ENCODE measurements at regions not wholly inside any gene's neighbourhood (a gene's known extent, or its start where the extent isn't known, plus 50 kb on each side); places are given as distances from the start of the nearest gene placed in this dataset.
"Not testable (repeated sequence)": the region's sequence is repeated elsewhere in the genome, so short reads cannot be mapped to it uniquely, and the experiment has no call there.

DNA sequence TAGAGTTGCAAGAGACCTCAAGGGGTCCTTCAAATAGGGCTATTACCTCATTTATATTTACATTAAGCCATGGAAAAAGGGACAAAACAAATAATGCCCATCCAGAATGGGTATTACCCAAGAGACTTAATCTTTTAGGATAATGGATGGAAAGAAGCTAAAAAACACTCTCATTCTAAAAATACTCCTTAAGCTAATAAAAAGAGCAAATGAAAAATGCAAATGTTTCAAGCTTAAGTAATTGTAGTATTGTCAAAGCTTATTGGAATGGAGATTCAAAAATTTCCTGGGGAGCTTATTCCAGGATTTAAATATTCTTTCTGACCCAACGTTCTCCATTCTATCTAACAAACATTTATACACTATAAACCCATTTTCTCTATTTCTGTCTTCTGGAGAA is 107.8 kb upstream of the SPIN4 start:
- no peak for DNase-seq

DNA sequence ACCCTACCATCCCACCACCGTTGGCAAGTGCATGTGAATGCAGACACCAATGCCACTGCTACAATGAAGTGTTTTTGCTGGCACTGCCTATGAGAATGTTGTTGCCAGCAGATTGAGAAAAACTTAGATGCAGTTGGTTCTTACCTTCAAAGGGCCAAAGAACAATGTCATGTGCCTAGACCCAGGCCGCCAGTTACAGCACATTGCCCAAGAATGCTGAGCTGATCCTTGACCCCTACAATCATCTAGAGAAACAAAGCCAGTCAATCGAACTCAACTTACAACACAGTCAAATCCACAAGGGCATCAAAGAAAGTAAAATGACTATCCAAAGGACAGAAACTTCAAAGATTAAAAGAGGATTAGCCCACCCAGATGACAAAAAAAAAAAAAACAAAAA is 102.4 kb upstream of the SPIN4 start:
- no peak for DNase-seq

DNA sequence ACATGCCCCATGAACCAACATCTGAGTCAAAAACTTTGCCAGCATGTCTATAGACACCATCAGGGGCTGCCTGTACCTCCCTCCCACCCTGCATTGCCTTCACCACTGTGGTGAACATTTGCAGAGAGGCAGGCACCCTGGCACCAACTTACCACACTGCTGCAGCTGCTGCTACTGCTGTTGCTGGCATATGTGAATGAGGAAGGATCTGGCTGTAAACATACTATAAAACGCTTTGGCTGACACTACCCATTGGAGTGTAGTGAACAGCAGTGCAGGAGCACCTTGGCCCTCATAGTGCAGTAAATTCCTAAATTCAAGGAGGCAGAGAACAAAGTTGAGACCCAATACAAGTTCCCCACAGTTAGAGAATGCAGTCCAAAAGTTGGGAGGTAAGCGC is 90.6 kb upstream of the SPIN4 start:
- DNase-seq = no peak

DNA sequence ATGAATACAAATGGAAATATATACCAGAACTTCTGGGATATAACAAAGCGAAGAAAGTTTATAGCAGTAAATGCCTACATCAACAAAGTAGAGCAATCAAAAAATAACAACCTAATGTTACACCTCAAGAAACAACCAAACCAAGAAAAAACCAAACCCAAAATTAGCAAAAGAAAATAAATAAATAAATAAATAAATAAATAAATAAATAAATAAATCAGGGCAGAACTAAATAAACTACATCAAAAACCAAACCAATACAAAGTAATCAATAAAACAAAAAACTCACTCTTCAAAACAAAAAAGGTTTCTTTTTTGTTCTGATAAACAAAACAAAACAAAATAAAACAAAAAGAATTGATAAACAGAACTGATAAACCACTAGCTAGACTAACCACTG is 88.4 kb upstream of the SPIN4 start:
- DNase-seq = no peak

DNA sequence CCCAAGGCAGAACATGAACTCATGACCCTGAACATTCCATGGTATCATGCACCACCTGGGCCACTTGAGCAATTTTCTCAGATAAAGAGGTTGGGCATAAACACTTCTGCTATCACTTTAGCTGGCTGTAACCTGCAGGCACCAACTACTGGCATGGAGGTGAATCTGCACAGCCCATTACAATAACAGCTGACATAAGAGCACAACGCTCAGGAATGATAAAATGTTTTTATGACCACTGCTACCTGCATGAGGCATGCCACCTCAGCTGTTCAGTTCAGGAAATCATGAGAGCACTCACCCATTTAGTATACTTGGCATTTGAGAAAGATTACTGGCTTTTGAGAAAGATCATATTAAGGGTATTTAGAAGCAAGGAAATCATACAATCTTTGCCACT is 85.7 kb upstream of the SPIN4 start:
- no peak for DNase-seq

DNA sequence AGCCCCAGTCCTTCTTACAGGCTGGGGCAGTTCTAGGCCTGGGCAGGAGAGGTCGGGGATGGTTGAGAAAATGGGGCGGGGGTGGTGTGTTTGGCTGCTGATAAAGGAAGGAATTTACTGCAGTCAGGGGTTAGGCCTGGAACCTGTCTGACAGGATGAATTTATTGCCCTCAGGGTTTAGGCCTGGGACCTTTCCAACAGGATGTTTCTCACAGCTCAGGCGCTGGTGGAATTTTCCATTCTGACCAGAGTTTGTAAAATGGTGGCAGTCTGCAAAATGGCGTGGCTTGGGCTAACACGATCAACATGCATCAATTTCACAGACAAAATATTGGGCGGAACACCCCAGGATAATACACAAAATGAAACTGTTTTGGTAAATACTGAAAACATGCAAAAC is 83.5 kb upstream of the SPIN4 start:
- DNase-seq = no peak

DNA sequence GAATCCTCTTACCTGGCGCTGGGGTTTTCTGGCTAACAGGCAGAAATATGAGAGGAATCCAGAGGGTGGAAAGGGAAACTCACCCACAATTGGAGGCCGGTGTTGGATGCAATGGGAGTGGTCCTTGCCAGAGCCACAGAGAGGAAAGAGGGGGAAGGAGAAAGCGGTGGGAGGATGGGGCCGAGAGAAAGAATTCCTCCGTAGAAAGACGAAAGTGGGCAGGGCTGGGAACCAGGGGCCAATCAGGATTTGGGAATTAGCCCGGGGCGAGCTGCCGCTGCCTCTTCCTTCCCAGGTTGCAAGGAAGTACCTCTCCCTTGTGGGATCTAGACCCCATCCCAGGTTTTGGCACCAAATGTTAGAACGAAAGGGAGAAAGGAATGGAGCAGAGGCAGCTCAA is 83.1 kb upstream of the SPIN4 start:
- DNase-seq = no peak

DNA sequence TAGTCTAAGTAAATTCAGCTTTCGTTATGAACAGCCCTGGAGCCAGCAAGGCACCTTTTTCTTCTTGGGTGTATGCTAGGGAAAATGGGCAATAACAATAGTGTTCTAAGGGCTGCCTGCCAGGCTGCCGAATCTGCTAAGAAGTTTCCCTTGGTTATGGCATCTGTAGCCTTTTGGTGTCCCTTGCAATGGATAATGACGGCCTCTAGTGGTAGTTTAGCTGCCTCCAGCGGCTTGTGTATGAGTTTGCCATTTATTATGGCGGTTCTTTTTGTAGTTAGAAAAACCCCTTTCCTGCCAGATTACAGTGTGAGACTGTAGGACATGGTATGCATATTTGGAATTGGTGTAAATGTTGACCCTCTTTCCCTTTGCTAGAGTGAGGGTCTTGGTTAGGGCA is 78.9 kb upstream of the SPIN4 start:
- no peak for DNase-seq

DNA sequence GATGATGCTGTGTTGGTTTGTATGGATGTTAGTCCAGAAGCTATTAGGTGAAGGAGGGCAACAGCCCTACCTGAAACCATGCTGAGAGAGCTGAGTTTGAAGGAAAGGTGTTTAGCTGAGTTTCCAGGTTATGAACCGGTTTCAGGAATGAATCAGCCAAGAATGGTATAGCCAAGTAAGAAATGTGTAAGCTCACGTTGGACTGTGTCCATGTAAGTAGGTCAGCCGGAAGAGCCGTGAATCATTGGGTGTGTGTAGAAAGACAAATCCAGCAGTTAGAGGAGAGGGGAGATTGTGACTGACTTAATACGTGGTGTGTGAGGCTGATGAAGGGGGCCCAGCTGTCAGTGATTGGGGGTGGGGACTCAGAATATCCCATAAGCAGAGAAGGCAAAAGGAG is 77.2 kb upstream of the SPIN4 start:
- DNase-seq = no peak

DNA sequence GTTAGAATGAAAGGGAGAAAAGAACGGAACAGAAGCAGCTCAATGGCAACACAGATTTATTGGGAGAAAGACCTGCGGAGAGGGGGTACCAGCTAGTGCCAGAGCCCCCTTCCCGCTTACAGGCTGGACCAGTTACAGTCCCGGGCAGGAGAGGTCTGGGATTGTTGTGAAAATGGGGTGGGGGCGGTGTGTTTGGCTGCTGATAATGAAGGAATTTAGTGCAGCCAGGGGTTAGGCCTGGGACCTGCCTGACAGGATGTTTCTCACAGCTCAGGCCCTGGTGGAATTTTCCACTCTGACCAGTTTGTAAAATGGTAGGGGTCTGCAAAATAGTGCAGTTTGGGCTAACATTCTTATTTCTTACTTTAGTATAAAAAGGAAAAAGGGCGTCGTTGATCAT is 75.4 kb upstream of the SPIN4 start:
- no peak for DNase-seq

DNA sequence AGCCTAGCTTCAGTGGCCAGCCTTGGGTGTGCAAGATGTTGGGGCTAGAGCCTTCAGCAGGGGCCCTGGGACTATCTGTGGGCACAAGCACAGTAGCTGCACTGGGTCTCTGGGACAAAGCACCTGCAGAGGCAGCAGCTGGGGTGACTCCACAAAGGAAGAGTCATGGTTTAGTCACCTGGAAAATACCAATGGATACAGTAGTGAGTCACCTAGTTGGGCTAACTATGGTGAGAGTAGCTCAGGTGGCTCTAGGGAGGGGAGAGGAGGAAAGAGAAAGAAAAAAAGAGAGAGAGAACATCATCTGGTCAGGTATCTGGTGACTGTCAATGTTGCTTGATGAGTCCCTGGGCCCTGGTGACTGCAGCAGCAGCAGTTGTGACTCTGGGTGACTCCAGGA is 72.9 kb upstream of the SPIN4 start:
- DNase-seq = no peak

DNA sequence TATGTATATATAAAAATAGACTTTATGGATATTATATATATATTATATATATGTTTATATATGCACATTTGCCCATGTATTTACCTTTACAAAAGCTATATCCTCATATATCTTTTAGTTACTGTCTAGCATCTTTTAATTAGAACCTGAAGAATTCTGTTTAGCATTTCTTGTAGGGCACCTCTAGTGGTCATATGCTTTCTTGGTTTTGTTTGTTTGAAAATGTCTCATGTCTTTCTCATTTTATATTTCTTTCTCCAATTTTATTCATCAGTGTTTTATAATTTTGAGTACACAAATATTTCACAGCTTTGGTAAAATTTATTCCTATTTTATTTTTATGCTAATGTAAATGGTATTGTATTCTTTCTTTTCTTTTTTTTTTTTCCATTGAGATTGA is 70.3 kb upstream of the SPIN4 start:
- DNase-seq = no peak

DNA sequence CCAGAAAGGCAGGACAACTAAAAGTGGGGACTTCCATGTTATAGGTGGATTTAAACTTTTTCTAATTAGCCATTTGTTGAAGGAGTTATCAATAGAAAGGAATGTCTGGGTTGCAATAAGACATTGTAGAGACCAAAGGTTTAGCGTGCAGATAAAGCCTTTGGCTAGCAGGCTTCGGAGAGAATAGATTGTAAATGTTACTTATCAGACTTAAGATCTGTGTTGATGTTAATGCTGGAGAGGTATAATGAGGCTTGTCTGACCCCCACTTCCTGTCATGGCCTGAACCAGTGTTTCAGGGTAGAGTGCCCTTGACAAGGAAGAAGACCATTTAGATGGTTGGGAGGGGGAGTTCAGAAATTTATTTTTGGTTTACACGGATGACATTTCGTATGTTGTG is 67.1 kb upstream of the SPIN4 start:
- no peak for DNase-seq

DNA sequence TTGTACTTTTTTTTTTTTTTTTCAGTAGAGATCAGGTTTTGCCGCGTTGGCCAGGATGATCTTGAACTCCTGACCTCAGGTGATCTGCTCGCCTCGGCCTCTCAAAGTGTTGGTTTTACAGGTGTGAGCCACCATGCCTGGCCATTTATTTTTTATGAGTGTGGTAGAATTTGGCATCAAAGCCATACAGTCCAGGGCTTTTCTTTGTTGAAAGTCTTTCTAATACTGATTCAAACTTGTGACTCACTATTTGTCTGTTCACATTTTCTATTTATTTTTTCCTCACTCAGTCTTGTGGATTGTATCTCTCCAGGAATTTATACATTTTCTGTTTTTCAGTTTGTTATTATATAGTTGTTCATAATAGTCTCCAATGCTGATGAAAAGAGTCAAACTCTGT is 66.5 kb upstream of the SPIN4 start:
- no peak for DNase-seq

DNA sequence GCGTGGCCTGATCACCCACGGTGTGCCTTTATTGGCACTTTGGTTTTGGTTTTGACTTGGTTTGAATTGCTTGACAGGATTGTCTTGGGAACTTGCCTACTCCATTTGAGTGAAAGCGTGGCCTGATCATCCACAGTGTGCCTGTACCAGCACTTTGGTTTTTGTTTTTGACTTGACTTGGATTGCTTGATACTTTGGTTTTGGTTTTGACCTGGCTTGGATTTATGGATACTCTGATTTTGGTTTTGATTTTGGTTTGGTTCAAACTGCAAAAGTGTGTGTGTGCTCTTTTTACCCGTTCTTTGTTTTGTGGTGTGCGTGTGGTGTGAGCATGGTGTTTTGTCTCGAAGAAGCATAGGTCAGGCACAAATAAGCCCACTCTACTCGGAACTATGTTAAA is 58.8 kb upstream of the SPIN4 start:
- DNase-seq = not testable (repeated sequence)

DNA sequence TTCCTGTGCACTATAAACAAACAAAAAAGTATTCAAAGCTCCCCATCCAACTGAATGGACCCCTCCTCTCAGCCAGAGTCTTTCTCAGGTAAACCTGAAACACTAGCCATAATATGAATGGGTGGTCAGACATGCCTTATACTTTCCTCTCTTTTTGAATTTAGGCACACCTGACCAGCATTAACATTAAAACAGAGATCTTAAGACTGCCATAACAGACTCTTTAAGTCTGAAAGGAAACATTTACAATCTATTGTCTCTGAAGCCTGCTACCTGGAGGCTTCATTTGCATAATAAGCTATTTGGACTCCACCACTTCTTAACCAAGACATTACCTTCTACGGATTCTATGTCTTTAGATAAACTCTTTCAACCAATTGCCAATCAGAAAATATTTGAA is 56.9 kb upstream of the SPIN4 start:
- DNase-seq = no peak

DNA sequence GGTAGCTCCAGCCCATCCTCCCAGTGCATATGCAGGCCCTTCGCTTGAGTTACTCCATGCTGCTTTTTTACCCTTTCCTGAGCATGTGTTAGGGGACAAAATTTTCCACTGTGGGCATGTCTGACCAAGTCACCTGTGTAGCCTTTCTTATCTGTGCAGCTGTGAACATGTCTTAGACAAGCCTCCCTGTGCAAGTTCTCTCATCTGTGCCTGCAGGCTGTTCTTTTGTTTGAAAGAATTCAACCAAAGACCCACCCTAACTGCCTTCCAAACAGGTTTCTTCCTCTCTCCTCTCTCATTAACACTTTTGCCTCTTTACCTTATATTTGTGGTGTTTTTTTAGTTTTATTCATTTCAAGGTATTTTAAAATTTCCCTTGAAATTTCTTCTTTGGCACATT is 53.2 kb upstream of the SPIN4 start:
- no peak for DNase-seq

DNA sequence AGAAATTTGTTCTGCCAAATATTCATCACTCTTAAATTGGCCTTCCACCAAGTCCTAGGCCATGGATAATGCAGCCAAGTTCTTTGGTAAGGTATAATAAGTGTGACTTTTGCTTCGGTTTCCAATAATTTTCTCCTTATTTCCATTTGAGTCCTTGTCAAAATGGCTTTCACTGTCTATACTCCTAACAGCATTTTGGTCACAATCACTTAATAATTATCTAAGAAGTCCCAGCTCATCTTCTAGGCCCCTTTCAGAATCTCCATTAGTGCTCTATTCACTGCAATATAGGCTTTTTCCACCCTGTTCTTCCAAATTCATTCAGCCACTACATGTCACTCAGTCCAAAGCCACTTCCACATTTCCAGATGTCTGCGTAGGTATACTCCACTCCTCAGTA is 51.0 kb upstream of the SPIN4 start:
- no peak for DNase-seq

Data from NCI-H1105 (cell line).